Gastrocnemius medialis (tissue), 4 donors: ENCODE measurements at regions not wholly inside any gene's neighbourhood (a gene's known extent, or its start where the extent isn't known, plus 50 kb on each side); places are given as distances from the start of the nearest gene placed in this dataset.

ENCODE experiments used
- POLR2A ChIP-seq, 2 donors: fragments of 450-650 bp; IDR thresholded peaks; one replicate each; pipeline ENCODE4 v1.6.1; 2017; ENCODE audit warnings: antibody characterized with exemption in 2 of 2, mild to moderate bottlenecking in 2 of 2, moderate library complexity in 2 of 2
- TF ChIP-seq, protein P1 (sequence below), 5 experiments: fragments of 450-650 bp in 3 of 5; fragments of 200-600 bp in 2 of 5; sonication (generic) in 2 of 5; IDR thresholded peaks in 4 of 5; conservative IDR thresholded peaks in 1 of 5; 1 replicate in 4 of 5; 2 replicates in 1 of 5; pipeline ENCODE4 v1.5.1; 2016 to 2019; ENCODE audit warnings: antibody characterized with exemption in 5 of 5, mild to moderate bottlenecking in 3 of 5, moderate library complexity in 3 of 5

DNA sequence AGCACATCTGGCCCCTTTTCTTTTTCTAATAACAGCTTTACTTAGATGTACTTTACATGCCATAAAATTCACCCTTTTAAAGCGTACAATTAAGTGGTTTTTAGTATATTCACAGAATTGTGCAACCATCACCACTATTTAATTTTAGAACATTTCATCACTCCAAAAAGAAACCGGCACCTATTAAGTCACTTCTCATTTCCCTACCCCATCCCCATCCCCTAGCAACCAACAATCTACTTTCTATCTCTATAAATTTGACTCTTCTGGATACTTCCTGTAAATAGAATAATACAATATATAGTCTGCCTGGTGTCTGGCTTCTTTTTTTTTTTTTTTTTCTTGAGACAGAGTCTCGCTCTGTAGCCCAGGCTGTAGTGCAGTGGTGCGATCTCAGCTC, 59.5 kb upstream of the ENAH start:
- no peak for TF ChIP-seq POLR2A (IDR thresholded peaks at IDR 0.05)
- TF ChIP-seq, protein P1, sequence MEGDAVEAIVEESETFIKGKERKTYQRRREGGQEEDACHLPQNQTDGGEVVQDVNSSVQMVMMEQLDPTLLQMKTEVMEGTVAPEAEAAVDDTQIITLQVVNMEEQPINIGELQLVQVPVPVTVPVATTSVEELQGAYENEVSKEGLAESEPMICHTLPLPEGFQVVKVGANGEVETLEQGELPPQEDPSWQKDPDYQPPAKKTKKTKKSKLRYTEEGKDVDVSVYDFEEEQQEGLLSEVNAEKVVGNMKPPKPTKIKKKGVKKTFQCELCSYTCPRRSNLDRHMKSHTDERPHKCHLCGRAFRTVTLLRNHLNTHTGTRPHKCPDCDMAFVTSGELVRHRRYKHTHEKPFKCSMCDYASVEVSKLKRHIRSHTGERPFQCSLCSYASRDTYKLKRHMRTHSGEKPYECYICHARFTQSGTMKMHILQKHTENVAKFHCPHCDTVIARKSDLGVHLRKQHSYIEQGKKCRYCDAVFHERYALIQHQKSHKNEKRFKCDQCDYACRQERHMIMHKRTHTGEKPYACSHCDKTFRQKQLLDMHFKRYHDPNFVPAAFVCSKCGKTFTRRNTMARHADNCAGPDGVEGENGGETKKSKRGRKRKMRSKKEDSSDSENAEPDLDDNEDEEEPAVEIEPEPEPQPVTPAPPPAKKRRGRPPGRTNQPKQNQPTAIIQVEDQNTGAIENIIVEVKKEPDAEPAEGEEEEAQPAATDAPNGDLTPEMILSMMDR (IDR thresholded peaks at IDR 0.05 in 4 of 5, conservative IDR thresholded peaks at IDR 0.05 in 1 of 5), result no peak
